H1 (cell line): ENCODE measurements at regions not wholly inside any gene's neighbourhood (a gene's known extent, or its start where the extent isn't known, plus 50 kb on each side); places are given as distances from the start of the nearest gene placed in this dataset.

Experiments
- CTCF ChIA-PET: fragments of 300-600 bp; sonication (Branson Sonifier 250); formaldehyde crosslinking; loops from one replicate; lab custom pipeline; 2021; ENCODE audit not compliant: partially characterized antibody; lab: Charles Lee
- POLR2A ChIA-PET: fragments of 300-600 bp; sonication (Branson Sonifier 250); formaldehyde crosslinking; loops from one replicate; lab custom pipeline; 2021; ENCODE audit warnings: inconsistent platforms; ENCODE audit not compliant: partially characterized antibody; lab: Charles Lee
- DNase-seq, 2 experiments: peaks; one replicate each; pipeline versions ENCODE4 v3.0.0 to v3.0.0-alpha.2; 2010 to 2022; ENCODE audit warnings: low spot score in 2 of 2, low read depth in 1 of 2, mixed read lengths in 1 of 2
- FAIRE-seq: peaks from 2 replicates; lab custom pipeline; 2011; peaks lifted over from hg19 to GRCh38; lab: Jason Lieb, UNC
- H2AFZ ChIP-seq: 2 replicates; pipeline ENCODE4 v1.8.1; 2012; ENCODE audit warnings: low read length, inconsistent platforms
- H2AK5ac ChIP-seq: 2 replicates; pipeline ENCODE4 v1.6.1; 2013; ENCODE audit warnings: low read depth, low read length
- H2BK120ac ChIP-seq: replicated peaks from 2 replicates; pipeline ENCODE3; 2013; ENCODE audit warnings: low read depth, low read length, inconsistent platforms
- H2BK12ac ChIP-seq: 2 replicates; pipeline ENCODE4 v1.6.1; 2013; ENCODE audit warnings: low read depth, low read length
- H2BK15ac ChIP-seq: 2 replicates; pipeline ENCODE4 v1.6.1; 2013; ENCODE audit warnings: low read length
- H2BK20ac ChIP-seq: 2 replicates; pipeline ENCODE4 v1.6.1; 2013; ENCODE audit warnings: low read length
- H2BK5ac ChIP-seq: 2 replicates; pipeline ENCODE4 v1.6.1; 2013; ENCODE audit warnings: low read depth, low read length
- H3K14ac ChIP-seq: 2 replicates; pipeline ENCODE4 v1.6.1; 2013; ENCODE audit warnings: inconsistent platforms; ENCODE audit not compliant: insufficient read length
- H3K18ac ChIP-seq: 2 replicates; pipeline ENCODE4 v1.6.1; 2013; ENCODE audit warnings: low read length; ENCODE audit errors: extremely low read depth
- H3K23ac ChIP-seq: 2 replicates; pipeline ENCODE4 v1.6.1; 2013; ENCODE audit warnings: inconsistent platforms; ENCODE audit not compliant: insufficient read length
- H3K23me2 ChIP-seq: 2 replicates; pipeline ENCODE4 v1.6.1; 2013; ENCODE audit warnings: low read depth, low read length
- H3K27ac ChIP-seq: 2 replicates; pipeline ENCODE4 v1.6.1; 2011; ENCODE audit warnings: low read depth, low read length, inconsistent platforms
- H3K27me3 ChIP-seq, 4 experiments: replicated peaks in 1 of 4; 1 replicate in 1 of 4; 2 replicates in 3 of 4; pipeline versions ENCODE4 v1.6.1 to v1.8.1; 2011 to 2013; ENCODE audit warnings: low read length in 3 of 4, mild to moderate bottlenecking in 3 of 4, inconsistent platforms in 2 of 4, mixed read lengths in 2 of 4, moderate library complexity in 1 of 4; ENCODE audit not compliant: control insufficient read depth in 3 of 4, insufficient read depth in 3 of 4; ENCODE audit errors: extremely low read depth in 1 of 4
- H3K36me3 ChIP-seq, 4 experiments: 2 replicates each; pipeline versions ENCODE4 v1.6.1 to v1.8.1; 2011 to 2013; ENCODE audit warnings: mild to moderate bottlenecking in 4 of 4, low read length in 3 of 4, moderate library complexity in 2 of 4, control low read depth in 1 of 4, inconsistent platforms in 1 of 4; ENCODE audit not compliant: insufficient read depth in 4 of 4, control insufficient read depth in 2 of 4
- H3K4ac ChIP-seq: replicated peaks from 2 replicates; pipeline ENCODE3; 2013; ENCODE audit warnings: low read length, low read depth, mixed read lengths, inconsistent platforms; ENCODE audit not compliant: insufficient read length
- H3K4me1 ChIP-seq, 4 experiments: replicated peaks in 1 of 4; 1 replicate in 1 of 4; 2 replicates in 3 of 4; pipeline versions ENCODE4 v1.6.1 to v1.8.1; 2011 to 2013; ENCODE audit warnings: low read length in 3 of 4, inconsistent platforms in 2 of 4, mixed read lengths in 1 of 4; ENCODE audit not compliant: insufficient read depth in 4 of 4, control insufficient read depth in 3 of 4
- H3K4me2 ChIP-seq, 2 experiments: 2 replicates each; pipeline versions ENCODE4 v1.6.1 to v1.8.1; 2011 to 2013; ENCODE audit warnings: low read depth in 2 of 2, low read length in 2 of 2, control low read depth in 1 of 2, inconsistent platforms in 1 of 2, mild to moderate bottlenecking in 1 of 2; ENCODE audit not compliant: insufficient read depth in 1 of 2
- H3K4me3 ChIP-seq, 4 experiments: fragments of 200-600, 300-600 bp in 1 of 4; sonication (generic), shearing (Covaris generic), sonication (Bioruptor Twin) in 1 of 4; 2 replicates each; pipeline versions ENCODE4 v1.5.1 to v1.8.1; 2011 to 2016; ENCODE audit warnings: low read length in 4 of 4, low read depth in 3 of 4, control low read depth in 2 of 4, inconsistent platforms in 2 of 4, mild to moderate bottlenecking in 2 of 4, mixed read lengths in 1 of 4, moderate library complexity in 1 of 4; ENCODE audit not compliant: insufficient read depth in 2 of 4; ENCODE audit errors: extremely low read depth in 1 of 4
- H3K56ac ChIP-seq: replicated peaks from 2 replicates; pipeline ENCODE3; 2013; ENCODE audit warnings: low read depth, mild to moderate bottlenecking, mixed read lengths, low read length, inconsistent platforms; ENCODE audit not compliant: insufficient read length
- H3K79me1 ChIP-seq: 2 replicates; pipeline ENCODE4 v1.6.1; 2013; ENCODE audit warnings: low read depth, low read length, control low read depth
- H3K79me2 ChIP-seq, 2 experiments: 2 replicates each; pipeline versions ENCODE4 v1.6.1 to v1.8.1; 2012 to 2013; ENCODE audit warnings: low read length in 2 of 2, mild to moderate bottlenecking in 2 of 2, inconsistent platforms in 1 of 2; ENCODE audit not compliant: insufficient read depth in 2 of 2, control insufficient read depth in 1 of 2
- H3K9ac ChIP-seq, 4 experiments: replicated peaks in 1 of 4; 1 replicate in 1 of 4; 2 replicates in 3 of 4; pipeline versions ENCODE4 v1.6.1 to v1.8.1; 2011 to 2013; ENCODE audit warnings: low read depth in 3 of 4, low read length in 3 of 4, control low read depth in 2 of 4, mild to moderate bottlenecking in 2 of 4, moderate library complexity in 2 of 4, inconsistent platforms in 1 of 4; ENCODE audit errors: extremely low read depth in 1 of 4
- H3K9me3 ChIP-seq, 2 experiments: 2 replicates each; pipeline versions ENCODE4 v1.6.1 to v1.8.1; 2012 to 2013; ENCODE audit warnings: mild to moderate bottlenecking in 2 of 2, moderate library complexity in 2 of 2, control low read depth in 1 of 2, inconsistent platforms in 1 of 2, low read depth in 1 of 2, low read length in 1 of 2, mixed read lengths in 1 of 2; ENCODE audit not compliant: insufficient read depth in 2 of 2
- H4K20me1 ChIP-seq, 2 experiments: replicated peaks in 1 of 2; 2 replicates each; pipeline versions ENCODE3 to v1.8.1; 2011 to 2013; ENCODE audit warnings: inconsistent platforms in 2 of 2, low read length in 2 of 2, mild to moderate bottlenecking in 1 of 2; ENCODE audit not compliant: insufficient read depth in 2 of 2, control insufficient read depth in 1 of 2
- H4K5ac ChIP-seq: 2 replicates; pipeline ENCODE4 v1.6.1; 2013; ENCODE audit warnings: low read length, low read depth, mixed read lengths, inconsistent platforms; ENCODE audit not compliant: insufficient read length
- H4K8ac ChIP-seq: 2 replicates; pipeline ENCODE4 v1.8.0; 2013; ENCODE audit warnings: mild to moderate bottlenecking, moderate library complexity, low read length, inconsistent platforms; ENCODE audit not compliant: insufficient read depth; ENCODE audit errors: extremely low read depth
- H4K91ac ChIP-seq: replicated peaks from 2 replicates; pipeline ENCODE3; 2013; ENCODE audit warnings: low read length, mixed read lengths, inconsistent platforms; ENCODE audit not compliant: insufficient read length
- HDAC2 ChIP-seq, 2 experiments: fragments of 300-600 bp in 1 of 2; sonication (generic) in 1 of 2; IDR thresholded peaks; 2 replicates each; pipeline ENCODE4 v1.6.1; 2011 to 2012; ENCODE audit warnings: low read depth in 2 of 2, low read length in 2 of 2, mild to moderate bottlenecking in 2 of 2, moderate library complexity in 2 of 2, borderline replicate concordance in 1 of 2, inconsistent platforms in 1 of 2
- WGBS, 2 experiments: shearing (Covaris generic) in 1 of 2; methylation state at CpG; one replicate each; pipeline versions ENCODE4 v1.1.6 to v1.1.7; 2013 to 2015; ENCODE audit warnings: low lambda C conversion rate in 2 of 2, mixed read lengths in 2 of 2, inconsistent platforms in 1 of 2, low coverage in 1 of 2, missing lambda C conversion rate in 1 of 2; ENCODE audit not compliant: insufficient replicate concordance in 2 of 2, insufficient coverage in 1 of 2, insufficient read length in 1 of 2; ENCODE audit errors: extremely low coverage in 1 of 2, missing lambda C conversion rate in 1 of 2; 5-methylcytosine and 5-hydroxymethylcytosine counted together

DNA sequence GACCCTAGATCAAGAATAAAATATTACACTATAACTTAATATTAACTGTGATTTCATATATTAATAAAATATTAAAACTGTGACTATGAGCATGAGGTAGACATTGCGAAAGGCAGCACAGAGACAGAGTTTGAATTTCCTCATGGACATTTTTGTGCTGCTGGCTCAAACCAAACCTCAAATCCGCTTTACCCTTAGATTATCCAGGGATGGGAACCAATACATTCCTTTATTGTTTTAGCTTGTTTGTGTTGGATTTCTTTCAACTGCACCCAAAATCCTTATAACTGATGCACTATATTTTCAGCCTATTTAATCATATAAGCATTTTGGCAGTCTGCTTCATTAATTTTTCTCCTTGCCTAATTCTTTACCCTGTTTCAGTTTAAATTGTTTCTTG lies 436.7 kb downstream of the ATP23 start:
- no peaks in the 10 kb centered on the region for H3K9me3 ChIP-seq
- CTCF ChIA-PET = interaction anchor here (1.1 to 1.4 kb wide), 2 partner anchors 16 to 18 kb away, joined by 3 to 4 read pairs; no protein-coding TSS in a partner anchor
- no peak overlapping the region for H2BK20ac ChIP-seq
- no peaks in the 10 kb centered on the region for H3K79me2 ChIP-seq
- no peak overlapping the region for H3K4me2 ChIP-seq
- H3K4me1 ChIP-seq = no peaks in the 10 kb centered on the region
- H2BK15ac ChIP-seq = no peak overlapping the region
- no peak overlapping the region for H2BK5ac ChIP-seq
- no peak overlapping the region for H2BK12ac ChIP-seq
- no peaks in the 10 kb centered on the region for H3K79me1 ChIP-seq
- H3K14ac ChIP-seq = no peak overlapping the region
- POLR2A ChIA-PET = no interaction called here
- H2AK5ac ChIP-seq = no peak overlapping the region
- no peak overlapping the region for H3K18ac ChIP-seq
- no peaks in the 10 kb centered on the region for H4K20me1 ChIP-seq
- no peak overlapping the region for H3K27ac ChIP-seq
- FAIRE-seq = no peak
- no peak overlapping the region for H3K4ac ChIP-seq
- H4K5ac ChIP-seq = no peak overlapping the region
- H3K56ac ChIP-seq = no peak overlapping the region
- no peak overlapping the region for H3K4me3 ChIP-seq
- H3K27me3 ChIP-seq = no peaks in the 10 kb centered on the region
- H3K23me2 ChIP-seq = no peaks in the 10 kb centered on the region
- TF ChIP-seq HDAC2 (IDR thresholded peaks at IDR 0.05; ENCODE audit: borderline replicate concordance in 1 of 2, low read depth in 2 of 2, low read length in 2 of 2) = no peak
- H4K91ac ChIP-seq = no peak overlapping the region
- H3K9ac ChIP-seq = no peak overlapping the region
- no peak overlapping the region for H2BK120ac ChIP-seq
- no peak overlapping the region for H3K23ac ChIP-seq
- H3K36me3 ChIP-seq = no peaks in the 10 kb centered on the region
- no peak for DNase-seq
- H4K8ac ChIP-seq = no peak overlapping the region
- H2AFZ ChIP-seq = no peak overlapping the region
- 91% methylated on average over 2 of the region's 2 CpGs; no CpG with 5 or more reads in 1 of the 2 experiments for WGBS, 2 experiments
